H1 (cell line): ENCODE measurements at regions not wholly inside any gene's neighbourhood (a gene's known extent, or its start where the extent isn't known, plus 50 kb on each side); places are given as distances from the start of the nearest gene placed in this dataset.

Experiments
- RXRA ChIP-seq: IDR thresholded peaks from 2 replicates; pipeline ENCODE4 v1.6.1; 2011; ENCODE audit warnings: low read depth, mild to moderate bottlenecking, low read length, moderate library complexity; ENCODE audit not compliant: insufficient read depth
- YY1 ChIP-seq: IDR thresholded peaks from 2 replicates; pipeline ENCODE4 v1.6.1; 2011; ENCODE audit warnings: low read depth, mild to moderate bottlenecking, low read length

DNA sequence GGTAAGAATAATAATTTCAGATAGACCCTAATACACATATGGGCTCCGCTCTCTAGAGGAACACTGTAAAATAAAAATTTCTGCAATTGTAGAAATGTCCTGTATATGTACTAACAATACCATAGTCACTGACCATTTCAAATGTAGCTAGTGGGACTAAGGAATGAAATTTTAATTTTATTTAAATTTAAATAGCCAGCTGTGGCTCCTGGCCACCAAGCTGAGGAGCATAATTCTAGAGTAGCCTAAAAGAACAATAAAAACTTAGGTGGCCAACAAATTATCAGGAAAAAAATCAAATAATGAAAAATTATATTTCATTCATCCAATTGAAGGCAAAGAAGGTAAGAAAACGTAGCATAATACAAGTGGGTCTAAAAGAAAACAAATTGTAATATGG is 240.9 kb upstream of the MIR17HG start (continued):
- TF ChIP-seq YY1 = no peak
- no peak for TF ChIP-seq RXRA
